ENCODE measurements at regions not wholly inside any gene's neighbourhood (a gene's known extent, or its start where the extent isn't known, plus 50 kb on each side); places are given as distances from the start of the nearest gene placed in this dataset.

- dilution Hi-C loops (cut with MboI; ENCODE audit: extremely low pct_ligation_motif_present, low sequenced_read_pairs) (no loop called here), intact Hi-C loops (cut with micrococcal nuclease) (loop anchor here (2.0 to 10.0 kb wide), 6 partner anchors 148 to 1924 kb away; no protein-coding TSS in a partner anchor)
- no peak overlapping the region for H3K4me3 ChIP-seq (replicated peaks in 1 of 3; ENCODE audit: insufficient read depth in 1 of 3, low read depth in 1 of 3, low read length in 3 of 3)
Observed at GRCh38 chr12:87849074-87849473, 180.1 kb downstream of the C12orf50 start.

More at GRCh38 chr12:87849074-87849473, 180.1 kb downstream of the C12orf50 start:
- BruUV-seq (replicated peaks), result no TSS peak
- TF ChIP-seq JUN (IDR thresholded peaks at IDR 0.05; ENCODE audit: borderline replicate concordance, insufficient read depth, insufficient read length, low read depth) (no peak), CTCF (IDR thresholded peaks at IDR 0.05; ENCODE audit: extremely low read depth in 1 of 2, insufficient read depth in 1 of 2, low read depth in 1 of 2, low read length in 2 of 2) (no peak), EZH2 (IDR thresholded peaks at IDR 0.05; ENCODE audit: borderline replicate concordance, low read depth, low read length, severe bottlenecking) (no peak), POLR2AphosphoS5 (IDR thresholded peaks at IDR 0.05; ENCODE audit: insufficient read depth, low read depth, low read length) (no peak), MYC (IDR thresholded peaks at IDR 0.05; ENCODE audit: low read depth, low read length) (no peak), FOS (IDR thresholded peaks at IDR 0.05; ENCODE audit: borderline replicate concordance, insufficient read depth, low read length) (no peak), MAX (IDR thresholded peaks at IDR 0.05; ENCODE audit: insufficient read depth, insufficient read length) (no peak), GATA2 (IDR thresholded peaks at IDR 0.05; ENCODE audit: insufficient read depth, insufficient read length, low read depth, low read length) (no peak), POLR2A (IDR thresholded peaks at IDR 0.05; ENCODE audit: low read depth, low read length) (no peak)
- POLR2A ChIA-PET, result no interaction called here
- no peak overlapping the region for H2AFZ ChIP-seq (ENCODE audit: low read depth, low read length)
- H3K4me1 ChIP-seq (ENCODE audit: control insufficient read depth, extremely low read depth, insufficient read depth, low read length), result no peaks in the 10 kb centered on the region
- H3K36me3 ChIP-seq (ENCODE audit: control insufficient read depth in 2 of 2, extremely low read depth in 1 of 2, insufficient read depth in 2 of 2, low read length in 2 of 2), result no peaks in the 10 kb centered on the region
- H3K9me1 ChIP-seq (replicated peaks; ENCODE audit: control insufficient read depth, extremely low read depth, insufficient read depth, low read length), result no peaks in the 10 kb centered on the region
- H3K27ac ChIP-seq (ENCODE audit: insufficient read depth, low read depth, low read length), result no peak overlapping the region
- CTCF ChIA-PET, result interaction anchor here (1.1 to 2.0 kb wide), 9 partner anchors 9 to 1928 kb away, joined by 3 to 14 read pairs (median 7); no protein-coding TSS in a partner anchor
- no peak overlapping the region for H3K9ac ChIP-seq (replicated peaks; ENCODE audit: extremely low read depth, insufficient read depth, low read length)
- FAIRE-seq (no peak), DNase-seq (ENCODE audit: low read depth, low spot score) (no peak)
- no peaks in the 10 kb centered on the region for H4K20me1 ChIP-seq (replicated peaks; ENCODE audit: control insufficient read depth, extremely low read depth, insufficient read depth, low read length)
- no peak overlapping the region for H3K4me2 ChIP-seq (ENCODE audit: insufficient read depth, low read length)
- no peaks in the 10 kb centered on the region for H3K79me2 ChIP-seq (ENCODE audit: control insufficient read depth, insufficient read depth, low read length)
- no peaks in the 10 kb centered on the region for H3K9me3 ChIP-seq (replicated peaks; ENCODE audit: control insufficient read depth, insufficient read depth, low read length)
- no peaks in the 10 kb centered on the region for H3K27me3 ChIP-seq (ENCODE audit: control insufficient read depth in 2 of 2, insufficient read depth in 2 of 2, low read length in 2 of 2)

All from endothelial cell of umbilical vein (primary cell).